Upper lobe of left lung (tissue), 4 donors: ENCODE measurements at regions not wholly inside any gene's neighbourhood (a gene's known extent, or its start where the extent isn't known, plus 50 kb on each side); places are given as distances from the start of the nearest gene placed in this dataset.

Experiments
- CTCF ChIP-seq, 6 experiments: fragments of 450-650 bp in 4 of 6; fragments of 200-600 bp in 2 of 6; sonication (generic) in 2 of 6; IDR thresholded peaks; one replicate each; pipeline ENCODE4 v1.5.1; 2016 to 2019; ENCODE audit warnings: antibody characterized with exemption in 6 of 6
- EP300 ChIP-seq, 4 donors: sonication (generic); formaldehyde crosslinking; IDR thresholded peaks; one replicate each; pipeline ENCODE4 v1.5.1; 2017; ENCODE audit warnings: antibody characterized with exemption in 4 of 4, control low read depth in 2 of 4
- POLR2A ChIP-seq, 4 donors: fragments of 450-650 bp; IDR thresholded peaks; one replicate each; pipeline ENCODE4 v1.5.1; 2016 to 2017; ENCODE audit warnings: antibody characterized with exemption in 4 of 4, mild to moderate bottlenecking in 2 of 4

GRCh38 chr1:233489411-233489810 is 124.5 kb upstream of the KCNK1 start:
- TF ChIP-seq CTCF (IDR thresholded peaks at IDR 0.05), result no peak
- TF ChIP-seq POLR2A (IDR thresholded peaks at IDR 0.05), result no peak
- no peak for TF ChIP-seq EP300 (IDR thresholded peaks at IDR 0.05)
